A673 (cell line): ENCODE measurements at regions not wholly inside any gene's neighbourhood (a gene's known extent, or its start where the extent isn't known, plus 50 kb on each side); places are given as distances from the start of the nearest gene placed in this dataset.
A peak's percentile ranks its signal among the peaks of the same experiment; 100 is the strongest.

Source experiments
- BruUV-seq: library from RNA; stranded (reverse); fragments of 400-500 nt; replicated peaks from 2 replicates; lab custom pipeline; 2021; lab: Mats Ljungman, UMichigan
- CTCF ChIA-PET: fragments of 300-600 bp; sonication (Branson Sonifier 250); formaldehyde crosslinking; loops from one replicate; lab custom pipeline; 2022; ENCODE audit warnings: antibody characterized with exemption; lab: Charles Lee
- POLR2A ChIA-PET: fragments of 300-600 bp; sonication (Branson Sonifier 250); formaldehyde crosslinking; loops from one replicate; lab custom pipeline; 2022; ENCODE audit warnings: antibody characterized with exemption; ENCODE audit not compliant: low non-redundant PET; lab: Charles Lee
- DNase-seq: peaks from one replicate; pipeline ENCODE4 v3.0.0-alpha.2; 2015; ENCODE audit warnings: low spot score
- H3K27ac ChIP-seq: fragments of 200-600 bp; sonication (generic); 2 replicates; pipeline ENCODE4 v1.5.1; 2016; ENCODE audit warnings: mixed run types, low read depth, mild to moderate bottlenecking, mixed read lengths, antibody characterized with exemption, low read length; ENCODE audit not compliant: poor library complexity, severe bottlenecking
- H3K27me3 ChIP-seq: fragments of 200-600 bp; sonication (generic); replicated peaks from 2 replicates; pipeline ENCODE4 v1.6.1; 2017; ENCODE audit warnings: mixed run types, low read depth, mild to moderate bottlenecking, mixed read lengths, antibody characterized with exemption, low read length; ENCODE audit not compliant: insufficient read depth, poor library complexity
- H3K36me3 ChIP-seq: fragments of 200-600 bp; sonication (generic); 2 replicates; pipeline ENCODE4 v1.6.1; 2016; ENCODE audit warnings: mixed run types, mild to moderate bottlenecking, mixed read lengths, antibody characterized with exemption, low read length; ENCODE audit not compliant: insufficient read depth, poor library complexity, severe bottlenecking
- H3K4me1 ChIP-seq: fragments of 200-600 bp; sonication (generic); 2 replicates; pipeline ENCODE4 v1.6.1; 2017; ENCODE audit warnings: mixed run types, mild to moderate bottlenecking, mixed read lengths, antibody characterized with exemption, low read length; ENCODE audit not compliant: insufficient read depth, poor library complexity, severe bottlenecking
- H3K4me3 ChIP-seq: fragments of 200-600 bp; sonication (generic); 2 replicates; pipeline ENCODE4 v1.5.1; 2016; ENCODE audit warnings: low read depth, mixed run types, mild to moderate bottlenecking, mixed read lengths, low read length; ENCODE audit not compliant: poor library complexity, severe bottlenecking
- H3K9me3 ChIP-seq: fragments of 200-600 bp; sonication (generic); 2 replicates; pipeline ENCODE4 v1.6.1; 2016; ENCODE audit warnings: mixed run types, low read depth, mild to moderate bottlenecking, mixed read lengths, antibody characterized with exemption, low read length; ENCODE audit not compliant: poor library complexity, severe bottlenecking
- EZH2 ChIP-seq: fragments of 200-600 bp; sonication (generic); IDR thresholded peaks from 2 replicates; pipeline ENCODE4 v1.6.1; 2017; ENCODE audit warnings: borderline replicate concordance, low read depth, mild to moderate bottlenecking, mixed read lengths, antibody characterized with exemption, low read length; ENCODE audit not compliant: poor library complexity, severe bottlenecking
- intact Hi-C: fragments of 100-400 bp; cut with micrococcal nuclease; formaldehyde crosslinking; loops from one replicate; pipeline ENCODE4 v1.10.0; 2022; ENCODE audit not compliant: unreplicated experiment
- TF ChIP-seq, protein P1 (sequence below): fragments of 300-800, 200-600 bp; sonication (generic); conservative IDR thresholded peaks from 2 replicates; pipeline ENCODE4 v1.5.1; 2017; ENCODE audit warnings: low read depth, mild to moderate bottlenecking, antibody characterized with exemption, low read length, moderate library complexity, mixed read lengths

DNA sequence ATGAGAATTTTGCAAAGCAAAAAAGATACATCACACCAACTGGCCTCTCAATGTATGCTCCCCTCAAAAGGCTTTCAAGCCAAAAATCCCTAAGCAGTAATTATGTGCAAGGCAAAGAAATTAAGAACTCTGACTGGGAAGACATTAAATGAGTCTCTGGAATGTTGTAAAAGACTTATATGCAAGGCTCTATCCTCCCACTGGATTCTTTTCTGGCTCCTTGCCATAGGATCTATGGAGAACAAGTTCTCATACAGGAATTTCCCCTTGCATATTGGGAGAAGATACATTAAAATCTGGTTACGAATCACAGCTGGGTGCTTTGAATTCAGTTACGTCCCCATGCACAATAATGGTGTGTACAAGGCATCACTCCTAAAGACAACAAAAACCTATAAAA, 73.4 kb upstream of the ATL2 start:
- TF ChIP-seq EZH2: no peak
- TF ChIP-seq, protein P1, sequence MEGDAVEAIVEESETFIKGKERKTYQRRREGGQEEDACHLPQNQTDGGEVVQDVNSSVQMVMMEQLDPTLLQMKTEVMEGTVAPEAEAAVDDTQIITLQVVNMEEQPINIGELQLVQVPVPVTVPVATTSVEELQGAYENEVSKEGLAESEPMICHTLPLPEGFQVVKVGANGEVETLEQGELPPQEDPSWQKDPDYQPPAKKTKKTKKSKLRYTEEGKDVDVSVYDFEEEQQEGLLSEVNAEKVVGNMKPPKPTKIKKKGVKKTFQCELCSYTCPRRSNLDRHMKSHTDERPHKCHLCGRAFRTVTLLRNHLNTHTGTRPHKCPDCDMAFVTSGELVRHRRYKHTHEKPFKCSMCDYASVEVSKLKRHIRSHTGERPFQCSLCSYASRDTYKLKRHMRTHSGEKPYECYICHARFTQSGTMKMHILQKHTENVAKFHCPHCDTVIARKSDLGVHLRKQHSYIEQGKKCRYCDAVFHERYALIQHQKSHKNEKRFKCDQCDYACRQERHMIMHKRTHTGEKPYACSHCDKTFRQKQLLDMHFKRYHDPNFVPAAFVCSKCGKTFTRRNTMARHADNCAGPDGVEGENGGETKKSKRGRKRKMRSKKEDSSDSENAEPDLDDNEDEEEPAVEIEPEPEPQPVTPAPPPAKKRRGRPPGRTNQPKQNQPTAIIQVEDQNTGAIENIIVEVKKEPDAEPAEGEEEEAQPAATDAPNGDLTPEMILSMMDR: no peak
- Histone ChIP-seq H3K4me3 (no peak overlapping the region), H3K9me3 (no peaks in the 10 kb centered on the region), H3K27me3 (no peaks in the 10 kb centered on the region), H3K4me1 (no peaks in the 10 kb centered on the region), H3K36me3 (no peaks in the 10 kb centered on the region), H3K27ac (no peak overlapping the region)
- no TSS peak for BruUV-seq
- CTCF ChIA-PET: no interaction called here
- DNase-seq: peak; percentile 26
- intact Hi-C loops: no loop called here
- POLR2A ChIA-PET: no interaction called here

DNA sequence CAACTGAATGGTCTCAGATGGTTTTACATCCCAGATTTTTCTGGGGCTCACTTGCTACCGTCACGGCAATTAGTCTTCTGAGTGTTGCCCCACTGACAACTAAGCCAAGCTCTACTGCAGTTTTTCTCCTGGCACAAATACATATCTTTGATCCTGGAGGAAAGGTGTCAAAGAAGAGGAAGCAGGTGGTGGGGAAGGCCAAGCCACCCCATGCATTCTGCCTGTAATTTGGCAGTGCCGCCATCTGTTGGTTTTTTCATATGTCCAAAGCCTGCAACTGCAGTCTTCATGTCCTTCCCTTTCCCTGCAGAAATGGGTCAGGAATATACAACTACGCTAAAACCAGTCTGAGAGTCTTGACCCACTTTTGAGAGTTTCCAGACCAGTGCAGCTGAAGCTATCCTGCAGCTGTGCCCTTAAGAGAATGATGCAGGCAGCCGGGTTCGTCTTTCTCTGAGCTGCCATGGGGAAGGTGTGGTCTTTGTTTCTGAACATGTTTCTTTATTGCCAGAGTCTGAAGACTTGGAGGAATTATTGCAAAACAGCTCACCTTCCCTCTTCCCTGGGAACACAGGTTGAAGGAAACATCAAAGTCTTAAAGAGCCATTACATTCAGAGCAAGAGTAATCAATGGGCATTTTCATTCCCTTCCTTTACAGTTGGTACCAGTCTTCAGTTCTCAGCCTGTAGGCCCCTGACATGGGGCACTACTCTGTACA, 71.8 kb upstream of the ATL2 start:
- Histone ChIP-seq H3K9me3 (no peaks in the 10 kb centered on the region), H3K4me1 (peaks cover 10% of the 10 kb centered on the region), H3K36me3 (no peaks in the 10 kb centered on the region), H3K4me3 (no peak overlapping the region), H3K27ac (no peak overlapping the region), H3K27me3 (no peaks in the 10 kb centered on the region)
- no peak for TF ChIP-seq EZH2
- TF ChIP-seq, protein P1: no peak
- intact Hi-C loops: no loop called here
- ChIA-PET POLR2A (interaction anchor here (0.7 kb wide), 1 partner anchor 20 kb away, joined by 3 read pairs; no protein-coding TSS in a partner anchor), CTCF (no interaction called here)
- no peak for DNase-seq
- BruUV-seq: no TSS peak

DNA sequence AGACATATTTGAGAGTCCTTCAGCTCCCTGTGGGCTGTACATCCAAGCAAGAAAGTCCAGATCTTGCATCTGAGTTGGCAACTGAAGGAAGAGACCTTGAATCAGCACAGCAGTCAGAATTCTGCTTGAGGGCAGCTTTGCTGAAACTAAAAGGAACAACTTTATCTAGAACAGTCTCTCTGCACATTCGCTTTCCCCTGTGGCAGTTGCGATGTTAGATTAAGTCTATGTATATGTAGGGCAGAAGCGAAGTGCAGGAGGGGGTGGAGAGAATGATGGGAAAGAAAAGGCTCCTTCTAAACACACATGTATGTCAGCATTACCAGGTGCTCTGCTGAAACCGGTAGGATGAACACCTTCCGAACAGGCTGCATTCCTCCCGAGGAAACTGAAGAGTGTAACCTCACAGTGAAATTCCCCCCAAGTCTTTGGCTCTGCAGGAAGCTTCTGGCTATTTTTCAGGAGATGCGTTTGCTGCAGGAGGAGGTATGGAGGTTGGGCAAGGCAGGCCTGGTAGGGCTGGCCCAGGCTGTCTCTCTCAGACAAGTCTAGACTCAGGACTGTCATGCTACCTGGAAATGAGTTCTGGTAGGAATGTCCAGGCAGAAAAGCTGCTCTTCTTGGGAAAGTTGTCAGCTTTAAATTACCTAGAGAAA, 70.0 kb upstream of the ATL2 start:
- Histone ChIP-seq H3K4me1 (peaks cover 25% of the 10 kb centered on the region), H3K36me3 (no peaks in the 10 kb centered on the region), H3K4me3 (no peak overlapping the region), H3K27ac (no peak overlapping the region), H3K9me3 (no peaks in the 10 kb centered on the region), H3K27me3 (no peaks in the 10 kb centered on the region)
- POLR2A ChIA-PET: no interaction called here
- CTCF ChIA-PET: no interaction called here
- TF ChIP-seq EZH2: no peak
- TF ChIP-seq, protein P1: no peak
- DNase-seq: no peak
- intact Hi-C loops: no loop called here
- BruUV-seq: no TSS peak
